Stimulated activated CD8-positive, alpha-beta memory T cell treated with anti-CD3 and anti-CD28 coated beads, Interleukin-15, amount 100 ng/mL, for 48 hours (primary cell): ENCODE measurements at regions not wholly inside any gene's neighbourhood (a gene's known extent, or its start where the extent isn't known, plus 50 kb on each side); places are given as distances from the start of the nearest gene placed in this dataset.
"Not testable (repeated sequence)": the region's sequence is repeated elsewhere in the genome, so short reads cannot be mapped to it uniquely, and the experiment has no call there.

Experiments
- DNase-seq, 2 donors: peaks; one replicate each; pipeline ENCODE4 v3.0.0-alpha.2; 2020; ENCODE audit warnings: low read depth in 2 of 2

DNA sequence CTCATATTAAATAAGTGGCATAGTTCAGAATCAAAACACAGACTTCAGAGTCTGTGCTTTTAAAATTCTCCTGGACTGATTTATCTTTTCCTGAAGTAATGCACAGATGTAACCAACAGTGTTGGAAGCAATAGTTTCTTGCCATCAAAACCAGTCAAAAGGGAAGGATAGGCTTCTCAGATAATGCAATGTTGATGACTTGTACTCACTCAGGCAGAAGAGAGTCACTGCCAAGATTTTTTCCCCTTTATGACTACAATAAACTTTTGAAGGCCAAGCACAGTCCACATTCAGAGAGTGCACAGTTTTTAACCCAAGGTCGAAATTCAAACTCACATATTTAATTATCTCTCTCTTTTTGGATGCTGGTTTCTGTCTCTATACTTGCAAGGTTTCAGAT is 305.0 kb upstream of the SGO1 start:
- DNase-seq = no peak

DNA sequence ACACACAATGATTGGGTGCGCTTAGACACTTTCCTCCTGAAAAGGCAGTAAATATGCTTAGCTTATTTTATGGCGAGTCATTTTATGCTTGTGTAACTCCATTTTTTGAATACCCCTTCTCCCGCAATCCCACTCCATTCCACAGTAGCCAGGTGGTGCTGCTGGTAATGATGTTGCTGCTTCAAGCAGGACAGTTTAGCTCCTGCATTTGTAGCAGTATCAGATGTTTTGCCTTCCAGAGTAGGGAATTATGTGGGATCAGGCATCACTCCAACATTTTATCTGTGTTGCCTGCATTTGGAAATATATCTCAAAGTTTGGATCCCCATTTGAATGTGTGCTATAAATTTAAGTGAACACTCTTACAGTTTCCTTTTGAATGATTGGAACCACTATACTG is 302.1 kb upstream of the SGO1 start:
- no peak for DNase-seq

DNA sequence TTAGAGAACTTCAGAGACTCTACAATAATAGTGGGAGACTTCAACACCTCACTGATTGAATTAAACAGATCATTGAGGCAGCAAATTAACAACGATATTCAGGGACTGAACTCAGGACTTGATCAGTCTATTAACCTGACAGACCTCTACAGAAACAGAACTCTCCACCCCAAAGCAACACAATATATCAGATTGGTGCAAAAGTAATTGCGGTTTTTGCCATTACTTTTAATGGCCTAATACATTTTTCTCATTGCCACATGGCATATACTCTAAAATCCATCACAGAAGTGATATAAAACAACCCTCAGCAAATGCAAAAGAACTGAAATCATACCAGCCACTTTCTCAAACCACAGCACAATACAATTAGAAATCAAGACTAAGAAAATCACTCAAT is 298.1 kb upstream of the SGO1 start:
- DNase-seq = no peak

DNA sequence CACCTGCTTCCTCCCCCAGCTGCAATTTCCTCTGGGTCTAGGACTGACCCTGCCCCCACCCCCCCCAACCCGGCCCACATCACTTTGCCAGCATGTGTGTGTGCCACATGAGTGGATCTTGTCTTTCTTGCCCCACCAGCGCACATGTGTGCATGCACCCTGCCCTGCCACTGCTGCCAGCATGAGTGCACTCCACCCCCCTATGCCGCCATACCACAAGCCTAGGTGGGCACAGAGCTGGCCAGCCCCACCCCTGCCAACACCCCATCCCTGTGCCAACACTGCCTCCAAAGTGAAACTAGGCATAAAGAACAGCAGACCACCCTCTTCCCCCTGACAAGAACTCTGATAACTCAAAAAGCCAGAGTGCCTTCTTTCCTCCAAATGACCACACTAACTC is 296.3 kb upstream of the SGO1 start:
- no peak for DNase-seq

DNA sequence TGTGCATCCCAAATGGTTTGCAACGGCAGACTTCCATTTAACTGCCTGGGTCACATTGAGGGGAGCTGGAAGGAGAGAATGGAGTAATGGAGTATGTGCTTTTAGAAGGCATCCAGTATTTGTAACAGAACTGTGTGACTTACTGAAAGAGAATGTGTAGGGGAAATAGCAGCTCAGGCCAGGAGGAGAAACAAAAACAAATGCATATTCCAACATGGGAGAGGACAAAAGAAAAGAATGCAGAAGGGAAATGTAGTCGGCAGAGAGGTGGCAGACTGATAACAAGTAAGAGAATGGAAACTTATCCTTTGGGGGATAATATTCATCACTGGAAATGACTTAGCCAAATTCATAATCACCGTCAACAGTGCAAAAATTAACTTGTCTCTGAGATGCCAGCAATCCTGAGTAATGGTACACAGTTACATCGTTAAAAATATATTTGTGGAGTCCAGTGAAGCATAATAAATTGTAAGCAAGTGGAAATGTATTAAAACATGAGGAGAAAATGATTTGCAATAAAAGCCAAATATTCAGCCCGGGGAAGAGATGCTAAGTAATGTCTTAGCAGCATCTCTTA is 294.9 kb upstream of the SGO1 start:
- DNase-seq = no peak

DNA sequence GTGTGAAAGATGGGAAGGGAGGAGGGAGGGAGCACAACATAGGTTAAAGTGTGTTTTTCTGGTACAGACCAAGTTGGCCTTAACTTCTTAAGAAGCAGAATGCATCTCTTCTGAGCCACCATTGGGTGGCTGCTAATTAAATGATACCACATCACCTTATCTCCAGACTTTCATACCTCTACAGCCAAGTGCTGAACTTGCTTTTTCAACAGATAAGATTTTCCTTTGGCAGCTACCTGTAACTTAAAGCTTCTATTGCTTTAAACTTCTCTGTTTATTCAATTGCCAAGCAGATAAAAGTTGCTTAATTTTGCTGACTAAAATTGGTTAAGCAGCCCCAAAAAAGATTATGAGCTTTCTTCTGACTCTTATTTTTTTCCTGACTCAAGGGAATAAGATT is 292.4 kb upstream of the SGO1 start:
- no peak for DNase-seq

DNA sequence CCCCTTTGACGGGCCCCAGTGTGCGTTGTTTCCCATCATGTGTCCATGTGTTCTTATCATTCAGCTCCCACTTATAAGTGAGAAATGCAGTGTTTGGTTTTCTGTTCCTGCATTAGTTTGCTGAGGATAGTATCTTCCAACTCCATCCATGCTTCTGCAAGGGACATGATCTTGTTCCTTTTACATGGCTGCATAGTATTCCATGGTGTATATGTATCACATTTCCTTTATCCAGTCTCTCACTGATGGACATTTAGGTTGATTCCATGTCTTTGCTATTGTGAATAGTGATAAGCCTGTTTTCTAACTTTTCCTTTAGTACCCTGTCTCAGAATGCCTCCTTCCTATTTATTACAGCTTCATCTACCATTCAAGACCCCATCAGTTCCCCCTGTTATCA is 278.2 kb upstream of the SGO1 start:
- DNase-seq = not testable (repeated sequence)

DNA sequence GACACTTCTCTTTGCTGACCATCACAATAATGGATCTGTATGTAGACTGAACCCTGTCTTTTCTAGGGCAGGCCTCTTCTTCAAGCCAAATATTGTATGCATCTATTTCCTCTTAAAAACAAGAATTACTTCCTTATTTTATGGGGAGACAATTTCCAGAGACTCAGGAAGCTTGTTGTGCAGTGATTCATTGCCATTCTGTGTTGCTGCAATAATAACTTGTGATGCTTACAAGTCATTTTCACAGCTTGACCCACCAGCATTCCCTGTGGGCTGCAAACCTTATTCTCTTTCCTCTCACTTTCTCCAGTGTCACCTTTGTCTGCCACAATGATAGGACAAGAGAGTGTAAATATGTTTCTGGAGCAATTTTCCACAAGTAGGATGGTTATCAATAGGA is 276.7 kb upstream of the SGO1 start:
- no peak for DNase-seq

DNA sequence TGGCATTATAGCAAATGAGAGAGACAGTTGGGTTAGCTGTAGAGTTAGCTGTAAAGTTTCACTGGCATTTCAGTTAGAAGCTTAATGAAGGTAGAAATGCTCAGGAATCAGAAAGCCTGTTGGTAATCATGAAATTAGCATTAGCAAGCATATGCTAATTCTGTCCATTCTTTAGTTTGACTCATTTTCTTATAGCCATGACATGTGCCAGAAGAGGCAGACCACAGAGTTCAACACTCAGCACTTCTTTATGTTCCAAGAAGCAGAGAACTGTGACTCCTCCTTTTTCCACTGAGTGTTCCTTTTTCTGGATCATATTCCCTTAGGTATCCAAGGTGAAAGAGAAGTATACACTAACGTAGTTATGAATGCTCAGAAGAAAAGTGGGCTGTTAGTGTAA is 276.2 kb upstream of the SGO1 start:
- DNase-seq = no peak

DNA sequence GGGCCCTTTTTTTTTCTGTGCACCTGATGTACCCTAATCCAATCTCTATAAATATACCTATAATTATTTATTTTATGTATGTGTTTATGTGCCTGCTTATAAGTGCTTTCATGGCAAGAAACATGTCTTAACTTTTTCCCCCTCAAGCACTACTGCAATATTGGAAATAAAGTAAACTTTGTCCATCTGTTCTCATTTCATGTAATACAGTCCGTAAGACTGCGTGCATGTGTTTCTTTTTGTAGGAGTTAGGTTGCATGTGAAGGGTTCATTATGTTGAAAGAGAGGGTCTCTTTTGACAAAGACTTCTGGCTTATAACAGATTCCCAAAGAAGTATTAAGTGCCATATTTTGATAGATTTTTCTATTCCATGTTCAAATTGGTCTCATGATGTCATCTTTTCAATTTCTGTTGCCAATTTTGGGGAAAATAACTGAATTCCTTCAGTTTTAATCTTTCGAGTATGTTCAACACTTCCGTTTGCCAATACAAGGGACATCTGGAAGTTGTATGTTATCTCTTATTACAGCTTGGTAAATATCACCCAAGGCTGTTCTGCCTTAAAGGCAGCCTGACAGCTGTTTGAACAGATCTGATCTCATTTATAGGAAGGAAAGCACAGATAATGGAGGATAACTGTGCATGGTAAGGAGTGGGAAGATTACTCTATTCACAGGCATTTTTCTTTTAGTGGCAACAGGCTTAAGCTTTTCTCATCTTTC is 273.1 kb upstream of the SGO1 start:
- no peak for DNase-seq

DNA sequence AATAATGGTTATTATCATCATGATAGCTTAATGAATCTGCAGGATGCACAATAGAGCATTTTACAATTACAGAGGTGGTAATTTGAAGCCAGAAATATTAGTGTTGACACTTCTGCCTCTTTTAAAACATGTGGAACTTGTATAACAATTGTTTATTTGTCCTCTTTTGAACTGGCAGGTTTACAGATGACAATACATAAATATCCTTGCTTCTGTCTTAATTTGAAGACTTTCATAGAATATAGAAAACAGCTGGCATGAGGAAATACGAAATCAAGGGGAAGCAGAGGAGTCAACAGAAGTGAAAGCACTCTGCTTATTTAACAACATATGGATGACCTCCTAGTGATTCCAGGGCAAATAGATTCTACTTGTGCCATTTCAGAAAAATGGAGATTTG is 270.5 kb upstream of the SGO1 start:
- no peak for DNase-seq

DNA sequence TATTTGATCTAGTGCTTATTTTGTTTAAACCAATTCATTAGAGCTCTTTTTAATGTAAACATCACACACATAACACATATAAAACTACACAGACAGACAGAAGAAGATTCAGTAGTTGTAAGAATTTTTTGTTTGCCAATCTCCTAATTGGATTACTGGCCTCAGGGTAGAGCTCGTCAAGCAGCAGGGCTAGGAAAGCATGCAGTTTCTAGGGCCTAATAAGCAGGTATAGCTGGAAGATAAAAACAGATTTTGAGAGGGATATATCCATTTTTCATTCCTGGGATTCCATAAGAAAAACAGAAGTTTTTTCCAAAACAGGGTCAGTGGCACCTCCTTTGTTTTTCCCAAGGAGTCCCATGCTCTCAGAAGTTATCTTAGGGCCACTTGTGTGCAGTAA is 265.2 kb upstream of the SGO1 start:
- no peak for DNase-seq

DNA sequence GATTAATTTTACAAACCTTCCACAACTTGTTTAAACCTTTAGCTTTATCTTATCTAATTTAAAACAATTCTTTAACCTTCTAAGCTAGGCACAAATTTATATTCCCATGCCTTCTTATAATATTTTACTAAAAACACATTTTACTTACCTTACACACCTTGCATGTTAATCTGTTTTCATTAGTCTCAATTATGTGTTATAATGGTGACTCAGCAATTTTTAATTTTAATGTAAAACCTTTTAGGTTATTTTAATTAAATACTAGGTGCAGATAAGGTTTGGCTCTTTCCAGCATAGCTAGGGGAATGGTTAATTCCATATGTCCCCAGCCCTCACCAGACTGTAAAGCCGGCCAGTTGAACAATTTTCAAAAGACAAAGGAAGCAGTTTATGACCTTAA is 264.6 kb upstream of the SGO1 start:
- DNase-seq = no peak

DNA sequence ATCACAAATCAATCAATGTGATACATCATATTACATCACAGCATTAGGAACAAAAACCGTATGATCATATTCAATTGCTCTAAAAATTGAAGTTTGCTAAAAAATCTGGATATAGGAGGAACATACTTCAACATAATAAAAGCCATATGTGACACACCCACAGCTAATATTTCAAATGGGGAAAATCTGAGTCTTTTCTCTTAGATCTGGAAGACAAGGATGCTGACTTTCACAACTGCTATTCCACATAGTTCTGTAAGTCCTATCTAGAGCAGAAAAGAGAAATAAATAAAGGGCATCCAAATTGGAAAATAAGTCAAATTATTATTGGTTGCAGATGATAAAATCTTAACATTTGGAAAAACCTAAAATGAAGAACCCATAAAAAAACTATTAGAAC is 256.8 kb upstream of the SGO1 start:
- DNase-seq = no peak

DNA sequence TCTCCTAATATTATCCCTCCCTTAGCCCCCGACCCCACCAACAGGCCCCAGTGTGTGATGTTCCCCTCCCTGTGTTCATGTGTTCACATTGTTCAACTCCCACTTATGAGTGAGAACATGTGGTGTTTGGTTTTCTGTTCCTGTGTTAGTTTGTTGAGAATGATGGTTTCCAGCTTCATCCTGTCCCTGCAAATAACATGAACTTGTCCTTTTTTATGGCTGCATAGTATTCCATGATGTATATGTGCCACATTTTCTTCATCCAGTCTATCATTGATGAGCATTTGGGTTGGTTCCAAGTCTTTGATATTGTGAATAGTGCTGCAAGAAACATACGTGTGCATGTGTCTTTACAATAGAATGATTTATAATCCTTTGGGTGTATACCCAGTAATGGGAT is 241.3 kb upstream of the SGO1 start:
- DNase-seq = not testable (repeated sequence)

DNA sequence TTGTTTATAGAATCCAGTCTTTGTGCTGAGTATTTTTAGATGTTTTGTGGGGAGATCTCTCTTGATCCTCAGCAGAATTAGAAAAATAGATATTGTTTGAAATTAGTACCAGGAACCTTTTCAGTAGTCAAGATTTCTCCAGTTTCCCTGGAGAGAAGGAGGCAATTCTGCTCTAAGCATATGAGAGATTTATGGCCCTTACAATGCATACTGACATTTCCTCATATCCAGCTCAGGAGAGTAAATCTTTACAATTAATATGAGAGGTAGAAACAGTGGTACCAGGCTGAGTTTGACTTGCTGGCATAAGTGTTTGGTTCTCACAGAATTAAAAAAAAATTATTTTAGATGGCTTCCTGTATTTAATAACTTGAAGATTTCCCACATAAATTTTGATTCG is 239.1 kb upstream of the SGO1 start:
- no peak for DNase-seq

DNA sequence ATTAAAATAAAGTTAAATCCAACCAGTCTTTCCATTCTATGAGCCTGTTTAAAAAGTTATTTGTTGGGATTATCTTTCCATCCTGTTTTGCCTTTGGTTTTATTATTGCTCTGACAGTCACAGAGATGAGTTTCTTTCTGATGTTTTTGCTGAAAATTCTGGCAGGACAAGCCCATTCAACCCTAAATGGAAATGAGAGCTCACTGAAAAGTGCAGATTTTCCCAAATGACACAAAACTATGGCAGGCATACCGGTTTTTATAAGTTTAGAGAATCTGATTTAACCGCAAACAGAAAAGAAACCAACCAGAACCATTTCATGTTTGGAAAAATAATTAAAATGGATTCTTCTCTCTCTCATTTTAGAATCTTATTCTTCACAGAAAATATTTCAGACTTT is 238.1 kb upstream of the SGO1 start:
- DNase-seq = no peak

DNA sequence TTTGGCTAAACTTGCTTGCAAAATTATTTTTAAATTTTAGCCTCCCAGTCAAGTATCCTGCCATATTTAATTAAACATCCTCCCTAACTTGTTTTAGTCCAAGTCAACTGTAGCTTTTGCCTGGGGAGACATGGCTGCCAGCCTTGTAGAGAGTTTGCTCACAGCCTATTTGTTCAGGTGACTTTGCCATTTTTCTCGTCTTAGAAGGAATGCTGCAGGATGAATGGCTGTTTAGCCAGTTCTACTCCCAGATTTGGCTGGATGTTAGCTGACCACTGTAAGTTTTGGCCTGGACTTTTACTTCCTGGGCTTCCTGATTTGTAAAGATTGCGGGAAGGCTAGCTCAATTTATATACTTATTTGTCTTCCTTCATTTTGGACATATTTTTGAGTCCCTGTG is 236.4 kb upstream of the SGO1 start:
- no peak for DNase-seq

DNA sequence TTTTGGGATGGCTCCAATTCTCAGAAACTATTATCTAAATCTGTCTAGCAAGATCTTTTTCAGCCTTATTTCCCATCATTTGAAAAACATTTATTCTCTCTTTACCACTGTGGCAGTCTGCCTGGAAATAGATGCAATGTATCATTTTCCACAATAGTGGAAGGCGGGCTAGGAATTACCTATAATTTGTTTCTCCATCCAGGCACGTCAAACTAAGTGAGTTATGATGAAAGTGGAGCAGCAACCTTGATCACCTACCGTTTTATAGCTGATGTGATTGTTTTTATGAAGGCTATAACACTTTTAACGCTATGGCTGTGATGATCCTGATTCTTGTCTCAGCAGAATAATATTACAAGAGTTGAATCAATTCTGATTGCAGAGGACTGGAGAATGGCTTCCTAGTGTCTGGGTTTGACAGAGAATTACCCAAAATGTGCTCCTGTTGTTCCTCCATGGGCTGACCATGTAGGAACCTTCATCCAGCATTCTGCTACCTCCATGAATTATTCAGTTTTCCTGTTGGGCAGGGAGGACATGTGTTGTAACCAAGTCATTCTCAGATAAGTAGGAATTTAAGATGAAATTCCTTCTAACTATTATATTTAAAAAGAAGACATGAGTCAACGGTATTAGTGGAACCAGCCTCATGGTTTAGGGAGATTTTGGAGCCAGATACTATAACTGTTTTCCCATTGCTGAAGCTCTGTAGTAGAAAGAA is 231.5 kb upstream of the SGO1 start:
- no peak for DNase-seq

DNA sequence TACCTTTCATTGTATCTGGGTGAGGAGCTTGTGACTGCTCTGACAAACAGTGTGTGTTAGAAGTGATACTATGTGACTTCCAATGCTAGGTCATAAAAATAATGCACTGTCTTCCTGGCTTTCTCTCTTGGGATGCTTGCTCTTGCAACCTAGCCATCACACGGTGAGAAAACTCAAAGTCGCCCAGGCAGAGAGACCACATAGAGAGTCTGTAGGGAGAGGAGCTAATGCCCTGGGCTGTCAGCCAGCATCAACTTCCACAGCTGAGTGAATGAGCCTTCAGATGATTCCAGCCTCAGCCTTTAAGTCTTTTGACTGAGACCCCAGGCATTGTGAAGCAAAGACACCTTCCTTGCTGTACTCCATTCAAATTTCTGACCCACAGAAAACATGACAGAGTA is 220.6 kb upstream of the SGO1 start:
- no peak for DNase-seq

DNA sequence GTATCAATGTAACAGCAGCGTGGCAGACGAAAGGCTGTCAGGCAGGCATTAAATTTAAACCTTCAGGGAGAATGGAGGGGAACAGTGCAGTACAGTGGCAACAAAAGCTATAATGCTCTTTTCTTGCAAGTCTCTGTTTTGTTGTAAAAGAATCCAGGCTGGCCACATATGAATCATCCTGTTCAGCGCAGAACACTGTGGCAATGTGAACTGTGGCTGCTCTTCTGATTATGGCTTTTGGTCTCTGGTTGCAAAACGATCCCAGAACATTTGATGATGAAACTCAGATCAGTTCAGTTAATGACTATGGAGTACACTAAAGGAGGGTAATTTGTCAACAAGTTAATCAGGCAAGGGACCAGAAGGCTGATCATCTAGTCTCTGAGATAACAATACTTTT is 219.7 kb upstream of the SGO1 start:
- DNase-seq = no peak

DNA sequence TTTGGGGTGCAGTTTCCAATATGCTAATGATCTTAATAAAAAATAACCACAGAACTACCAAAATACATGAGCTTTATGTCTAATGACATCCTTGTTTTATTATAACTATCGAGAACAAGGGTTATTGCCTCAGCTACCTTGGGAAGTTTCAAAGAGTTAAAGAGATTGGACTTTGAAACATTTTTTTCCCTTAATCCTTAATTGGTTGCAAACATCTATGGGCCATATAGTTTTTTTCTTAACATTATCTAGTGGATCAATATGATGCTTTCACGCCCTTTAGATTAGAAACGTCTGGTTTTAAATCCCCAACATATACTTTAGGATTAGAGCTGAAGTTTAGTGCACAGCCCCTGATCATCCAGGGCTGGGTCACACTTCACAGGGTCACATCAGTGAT is 219.2 kb upstream of the SGO1 start:
- no peak for DNase-seq

DNA sequence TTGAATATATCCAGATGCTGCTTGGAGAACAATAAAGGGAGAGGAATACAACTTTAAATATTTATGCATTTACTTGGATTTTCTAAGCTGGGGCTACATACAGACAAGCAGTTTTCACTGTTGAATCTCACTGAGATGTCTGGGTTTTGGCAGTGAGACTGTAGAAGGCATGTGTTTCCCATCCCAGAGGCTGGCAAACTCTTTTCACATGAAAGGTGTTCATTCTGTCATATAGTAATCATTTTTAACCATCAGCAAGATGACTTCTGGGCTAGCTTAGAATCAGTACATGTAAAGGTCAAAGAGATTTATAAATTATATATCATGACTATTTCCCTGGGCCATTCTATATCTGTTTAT is 218.7 kb upstream of the SGO1 start:
- DNase-seq = no peak
